HAP-1 (cell line): ENCODE measurements at regions not wholly inside any gene's neighbourhood (a gene's known extent, or its start where the extent isn't known, plus 50 kb on each side); places are given as distances from the start of the nearest gene placed in this dataset.
A peak's percentile ranks its signal among the peaks of the same experiment; 100 is the strongest.
"Not testable (repeated sequence)": the region's sequence is repeated elsewhere in the genome, so short reads cannot be mapped to it uniquely, and the experiment has no call there.

Experiments
- DNase-seq, 2 experiments: peaks; one replicate each; pipeline ENCODE4 v3.0.0-alpha.2; 2016 to 2020; ENCODE audit warnings: low spot score in 2 of 2
- H3K27me3 ChIP-seq: fragments of 250-450 bp; sonication (Bioruptor Pico); 2 replicates; pipeline ENCODE4 v1.5.1; 2020; ENCODE audit warnings: low read depth, mild to moderate bottlenecking, moderate library complexity
- H3K36me3 ChIP-seq: fragments of 250-450 bp; sonication (Bioruptor Pico); replicated peaks from 2 replicates; pipeline ENCODE4 v1.5.1; 2020; ENCODE audit warnings: mild to moderate bottlenecking
- H3K4me1 ChIP-seq: fragments of 250-450 bp; sonication (Bioruptor Pico); 2 replicates; pipeline ENCODE4 v1.5.1; 2020; ENCODE audit warnings: mild to moderate bottlenecking
- H3K4me3 ChIP-seq: fragments of 250-450 bp; sonication (Bioruptor Pico); 2 replicates; pipeline ENCODE4 v1.5.1; 2020; ENCODE audit warnings: mild to moderate bottlenecking, moderate library complexity
- H3K9me3 ChIP-seq: fragments of 250-450 bp; sonication (Bioruptor Pico); 2 replicates; pipeline ENCODE4 v1.5.1; 2020; ENCODE audit warnings: mild to moderate bottlenecking, moderate library complexity
- in situ Hi-C: fragments of 300-500 bp; cut with MboI; formaldehyde crosslinking; loops from 3 replicates; pipeline ENCODE4 v1.14.3; 2020; ENCODE audit warnings: low sequenced_read_pairs, inconsistent platforms, mixed read lengths

DNA sequence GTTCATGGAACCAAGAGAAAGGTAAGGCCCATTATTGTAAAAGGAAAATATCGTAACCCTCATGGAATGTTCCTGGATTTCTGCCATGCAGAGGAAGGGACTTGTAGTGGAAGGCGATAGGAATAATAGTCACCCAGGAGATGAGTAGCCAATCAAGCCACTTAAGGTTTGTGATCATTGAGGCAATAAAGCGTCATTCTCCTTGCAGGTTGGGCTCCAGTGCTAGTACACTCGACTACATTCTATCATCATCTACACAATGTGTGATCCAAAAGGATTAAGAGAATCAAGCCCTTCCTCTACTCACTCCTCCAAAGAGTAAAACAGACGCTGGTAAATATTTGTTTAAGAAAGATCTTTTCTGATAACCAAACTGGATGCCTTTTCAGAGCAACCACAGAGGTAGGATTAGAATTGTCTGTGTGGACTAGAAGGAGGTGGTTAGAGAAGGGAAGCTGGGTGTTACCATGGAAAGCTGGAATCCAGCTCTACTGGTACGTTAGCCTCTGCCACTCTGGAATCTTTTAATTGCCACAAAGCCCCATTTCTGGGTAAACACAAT lies 245.7 kb downstream of the IKZF2 start:
- Histone ChIP-seq H3K9me3 (no peaks in the 10 kb centered on the region), H3K36me3 (no peaks in the 10 kb centered on the region), H3K4me3 (no peak overlapping the region), H3K4me1 (no peaks in the 10 kb centered on the region), H3K27me3 (no peaks in the 10 kb centered on the region)
- DNase-seq: no peak
- in situ Hi-C loops: no loop called here

DNA sequence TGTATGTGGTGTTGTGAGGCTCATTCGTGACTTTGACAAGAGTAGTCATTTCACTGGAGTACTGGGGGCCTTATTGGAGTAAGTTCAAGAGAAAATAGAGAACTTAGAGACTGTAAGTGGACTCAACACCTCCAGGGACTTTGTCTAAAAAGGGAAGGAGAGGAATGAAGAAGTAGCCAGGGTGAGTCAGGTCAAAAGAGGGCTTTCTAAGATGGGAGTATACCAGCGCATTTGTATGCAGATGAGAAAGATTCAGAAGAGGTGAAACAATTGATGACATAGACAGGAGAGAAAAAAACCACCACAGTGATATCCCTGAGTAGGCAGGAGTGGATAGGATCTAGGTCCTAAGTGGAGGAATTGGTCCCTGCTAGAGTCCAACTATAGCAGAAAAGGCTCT lies 246.8 kb downstream of the IKZF2 start:
- H3K9me3 ChIP-seq: no peaks in the 10 kb centered on the region
- no peaks in the 10 kb centered on the region for H3K36me3 ChIP-seq
- in situ Hi-C loops: no loop called here
- no peak for DNase-seq
- no peaks in the 10 kb centered on the region for H3K4me1 ChIP-seq
- no peak overlapping the region for H3K4me3 ChIP-seq
- no peaks in the 10 kb centered on the region for H3K27me3 ChIP-seq

- no peaks in the 10 kb centered on the region for H3K4me1 ChIP-seq
- DNase-seq: no peak
- in situ Hi-C loops: no loop called here
Measured at GRCh38 chr2:212903413-212903812, 248.0 kb downstream of the IKZF2 start.

GRCh38 chr2:212902421-212902820 lies 249.0 kb downstream of the IKZF2 start:
- H3K27me3 ChIP-seq: no peaks in the 10 kb centered on the region
- no peak overlapping the region for H3K4me3 ChIP-seq
- no peaks in the 10 kb centered on the region for H3K36me3 ChIP-seq
- in situ Hi-C loops: no loop called here
- H3K9me3 ChIP-seq: no peaks in the 10 kb centered on the region
- no peaks in the 10 kb centered on the region for H3K4me1 ChIP-seq
- no peak for DNase-seq

More at GRCh38 chr2:212903413-212903812, 248.0 kb downstream of the IKZF2 start:
- Histone ChIP-seq H3K9me3 (no peaks in the 10 kb centered on the region), H3K27me3 (no peaks in the 10 kb centered on the region), H3K36me3 (no peaks in the 10 kb centered on the region), H3K4me3 (no peak overlapping the region)

DNA sequence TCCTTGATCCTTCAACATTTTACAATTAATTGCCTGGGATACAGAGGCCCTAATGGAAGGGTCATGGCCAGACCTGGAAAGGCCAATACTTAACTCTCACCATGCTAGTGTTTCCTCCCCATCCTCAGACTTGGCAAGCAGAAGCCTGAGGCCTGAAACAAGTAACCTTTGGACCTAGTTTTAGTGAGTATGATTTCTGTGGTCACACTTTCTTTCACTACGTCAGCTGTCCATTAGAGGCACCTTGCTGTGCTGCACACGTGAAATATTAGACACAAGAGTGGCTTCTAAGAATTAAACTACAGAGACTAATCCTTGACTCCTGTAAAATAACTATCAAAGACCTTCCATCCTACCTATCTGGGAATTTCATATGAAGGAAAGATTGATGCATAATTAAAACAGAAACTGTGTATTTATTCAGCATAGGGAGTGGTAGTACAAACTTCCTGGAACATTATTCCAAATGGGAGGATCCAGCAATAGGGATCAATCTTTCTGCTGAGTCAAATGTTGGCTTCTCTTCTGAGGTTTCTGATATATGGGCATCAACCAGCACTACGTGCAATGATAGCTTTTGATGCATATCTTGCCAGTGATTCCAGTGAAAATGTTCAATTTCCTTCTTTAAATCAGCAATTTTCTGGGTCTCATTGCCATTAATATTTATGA lies 249.7 kb downstream of the IKZF2 start:
- no peak overlapping the region for H3K4me3 ChIP-seq
- no peaks in the 10 kb centered on the region for H3K9me3 ChIP-seq
- H3K36me3 ChIP-seq: no peaks in the 10 kb centered on the region
- no peak for DNase-seq
- no peaks in the 10 kb centered on the region for H3K4me1 ChIP-seq
- in situ Hi-C loops: no loop called here
- no peaks in the 10 kb centered on the region for H3K27me3 ChIP-seq

DNA sequence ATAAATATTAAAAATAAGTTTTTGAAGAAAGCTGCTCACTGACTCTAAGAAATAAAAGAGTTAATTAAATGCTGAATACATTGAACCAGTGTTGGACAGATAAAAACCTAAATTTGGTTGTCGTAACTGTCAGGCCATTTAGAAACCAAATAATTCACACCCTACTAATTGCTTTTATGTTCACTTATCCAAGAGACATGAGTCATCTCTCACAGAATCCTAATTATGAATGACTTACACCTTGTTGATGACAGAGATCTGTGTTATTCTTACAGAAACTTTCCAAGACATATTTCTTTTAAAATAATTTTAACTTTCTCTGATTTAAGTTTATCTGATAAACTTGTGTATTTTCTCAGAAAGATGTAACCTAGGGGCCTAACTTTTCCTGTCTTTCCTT lies 250.7 kb downstream of the IKZF2 start:
- no peak overlapping the region for H3K4me3 ChIP-seq
- no peaks in the 10 kb centered on the region for H3K27me3 ChIP-seq
- no peaks in the 10 kb centered on the region for H3K4me1 ChIP-seq
- no peaks in the 10 kb centered on the region for H3K9me3 ChIP-seq
- in situ Hi-C loops: no loop called here
- DNase-seq: no peak
- H3K36me3 ChIP-seq: no peaks in the 10 kb centered on the region

DNA sequence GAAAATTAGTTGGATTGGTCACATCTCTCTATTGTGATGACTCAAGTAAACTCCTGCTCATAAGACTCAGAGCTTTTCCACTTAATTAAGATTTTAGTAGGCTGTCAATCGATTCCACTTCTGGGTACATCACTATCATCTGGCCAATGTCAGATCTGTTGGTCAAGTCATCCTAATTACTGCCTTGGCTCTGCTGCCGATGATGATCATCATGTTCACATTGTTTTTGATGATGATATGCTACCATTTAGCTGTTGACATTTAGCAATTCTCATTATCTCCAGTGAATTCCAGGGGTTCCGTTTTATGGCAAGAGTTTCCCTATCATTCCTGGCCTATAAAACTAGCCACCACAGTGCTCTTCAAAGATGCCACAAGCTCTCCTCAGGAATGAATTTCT lies 253.4 kb downstream of the IKZF2 start:
- in situ Hi-C loops: no loop called here
- Histone ChIP-seq H3K9me3 (no peaks in the 10 kb centered on the region), H3K27me3 (no peaks in the 10 kb centered on the region), H3K4me3 (no peak overlapping the region), H3K4me1 (no peaks in the 10 kb centered on the region), H3K36me3 (no peaks in the 10 kb centered on the region)
- no peak for DNase-seq

GRCh38 chr2:212897296-212897695 lies 254.1 kb downstream of the IKZF2 start:
- H3K4me1 ChIP-seq: no peaks in the 10 kb centered on the region
- no peaks in the 10 kb centered on the region for H3K27me3 ChIP-seq
- no peak for DNase-seq
- H3K4me3 ChIP-seq: no peak overlapping the region
- no peaks in the 10 kb centered on the region for H3K36me3 ChIP-seq
- in situ Hi-C loops: no loop called here
- no peaks in the 10 kb centered on the region for H3K9me3 ChIP-seq

DNA sequence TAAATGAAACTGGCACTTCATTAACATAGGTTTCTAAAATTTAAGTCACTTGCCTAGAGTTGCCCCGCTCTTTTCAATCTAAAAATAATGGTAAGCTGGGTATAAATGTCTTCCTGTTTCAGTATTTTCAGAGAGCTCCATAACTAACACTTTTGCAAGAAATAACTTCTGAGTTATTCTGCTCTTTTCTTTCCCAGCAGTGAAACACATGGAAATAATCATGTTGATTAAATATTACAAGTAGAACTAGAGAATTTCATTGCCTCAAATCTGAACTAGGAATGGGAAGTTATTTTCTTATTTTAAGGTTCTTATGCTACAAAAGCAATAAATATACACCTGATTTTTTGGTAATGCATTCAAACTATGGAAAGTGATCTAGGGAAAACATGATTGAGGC lies 257.4 kb downstream of the IKZF2 start:
- in situ Hi-C loops: no loop called here
- no peaks in the 10 kb centered on the region for H3K4me1 ChIP-seq
- no peaks in the 10 kb centered on the region for H3K27me3 ChIP-seq

GRCh38 chr2:212893216-212893615 lies 258.2 kb downstream of the IKZF2 start:
- Histone ChIP-seq H3K27me3 (no peaks in the 10 kb centered on the region), H3K9me3 (no peaks in the 10 kb centered on the region), H3K4me1 (no peaks in the 10 kb centered on the region), H3K36me3 (no peaks in the 10 kb centered on the region), H3K4me3 (no peak overlapping the region)
- DNase-seq: no peak
- in situ Hi-C loops: no loop called here

More for the DNA sequence above, 257.4 kb downstream of the IKZF2 start:
- Histone ChIP-seq H3K4me3 (no peak overlapping the region), H3K9me3 (no peaks in the 10 kb centered on the region), H3K36me3 (no peaks in the 10 kb centered on the region)
- no peak for DNase-seq

DNA sequence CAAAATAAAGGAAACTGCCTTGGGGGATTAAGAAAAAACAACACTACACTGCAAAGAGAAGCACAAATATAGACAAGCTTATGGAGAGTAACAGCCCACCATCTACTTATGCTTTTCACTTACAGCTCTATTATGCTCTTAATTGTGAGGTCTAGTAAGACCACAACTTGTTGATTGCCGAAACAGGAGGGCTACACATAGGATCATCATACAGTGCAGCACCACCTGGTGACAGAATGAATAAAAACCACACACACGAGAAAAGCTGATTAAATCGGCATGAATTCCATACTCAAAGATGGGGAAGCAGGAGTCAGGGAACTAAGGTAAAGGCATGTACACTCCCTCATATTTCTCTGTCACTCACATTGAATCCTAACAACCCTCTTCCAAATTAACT lies 259.2 kb downstream of the IKZF2 start:
- Histone ChIP-seq H3K4me1 (no peaks in the 10 kb centered on the region), H3K9me3 (no peaks in the 10 kb centered on the region), H3K36me3 (no peaks in the 10 kb centered on the region), H3K27me3 (no peaks in the 10 kb centered on the region), H3K4me3 (no peak overlapping the region)
- DNase-seq: peak; percentile 32 to 38
- in situ Hi-C loops: no loop called here

GRCh38 chr2:212891580-212891979 lies 259.8 kb downstream of the IKZF2 start:
- in situ Hi-C loops: no loop called here
- no peaks in the 10 kb centered on the region for H3K4me1 ChIP-seq
- no peaks in the 10 kb centered on the region for H3K9me3 ChIP-seq
- H3K36me3 ChIP-seq: no peaks in the 10 kb centered on the region
- DNase-seq: no peak
- no peak overlapping the region for H3K4me3 ChIP-seq
- H3K27me3 ChIP-seq: no peaks in the 10 kb centered on the region

DNA sequence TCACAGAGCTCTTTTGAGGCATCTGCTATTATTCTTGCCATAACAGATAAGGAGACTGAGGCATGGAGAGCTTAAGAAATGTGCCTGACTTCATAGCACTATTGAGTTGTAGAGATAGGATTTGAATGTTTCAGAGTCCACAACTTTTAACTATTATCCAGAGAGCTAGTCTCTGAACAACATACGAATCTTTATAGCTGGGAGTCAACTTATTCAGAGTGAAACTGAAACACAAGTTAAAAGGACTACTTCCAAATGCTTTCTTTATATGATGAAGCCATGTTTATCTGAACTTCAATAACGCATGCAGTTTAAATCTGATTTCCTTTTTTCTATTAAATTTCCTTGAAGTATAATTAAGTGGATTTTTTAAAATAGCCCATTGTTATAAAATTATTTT lies 268.8 kb downstream of the IKZF2 start:
- H3K4me1 ChIP-seq: no peaks in the 10 kb centered on the region
- H3K27me3 ChIP-seq: no peaks in the 10 kb centered on the region
- DNase-seq: no peak
- H3K4me3 ChIP-seq: no peak overlapping the region
- in situ Hi-C loops: no loop called here
- no peaks in the 10 kb centered on the region for H3K9me3 ChIP-seq
- H3K36me3 ChIP-seq: no peaks in the 10 kb centered on the region

- in situ Hi-C loops, DNase-seq, H3K36me3 ChIP-seq, H3K4me1 ChIP-seq, H3K27me3 ChIP-seq, H3K9me3 ChIP-seq, H3K4me3 ChIP-seq: not testable (repeated sequence)
Measured at GRCh38 chr2:212876556-212876955, 274.9 kb downstream of the IKZF2 start.

GRCh38 chr2:212875950-212876349 lies 275.5 kb downstream of the IKZF2 start:
- in situ Hi-C loops, H3K27me3 ChIP-seq: not testable (repeated sequence)

More at GRCh38 chr2:212875950-212876349, 275.5 kb downstream of the IKZF2 start:
- H3K4me1 ChIP-seq, DNase-seq, H3K9me3 ChIP-seq, H3K36me3 ChIP-seq, H3K4me3 ChIP-seq: not testable (repeated sequence)
